GM20000 (cell line): ENCODE measurements at regions not wholly inside any gene's neighbourhood (a gene's known extent, or its start where the extent isn't known, plus 50 kb on each side); places are given as distances from the start of the nearest gene placed in this dataset.

Experiments used
- DNase-seq: peaks from one replicate; pipeline ENCODE4 v3.0.0; 2012; ENCODE audit warnings: low spot score
- TF ChIP-seq, protein P1 (sequence below): IDR thresholded peaks from 2 replicates; pipeline ENCODE4 v1.5.1; 2012; ENCODE audit warnings: mild to moderate bottlenecking, control low read depth; ENCODE audit errors: extremely low read depth, missing control alignments

DNA sequence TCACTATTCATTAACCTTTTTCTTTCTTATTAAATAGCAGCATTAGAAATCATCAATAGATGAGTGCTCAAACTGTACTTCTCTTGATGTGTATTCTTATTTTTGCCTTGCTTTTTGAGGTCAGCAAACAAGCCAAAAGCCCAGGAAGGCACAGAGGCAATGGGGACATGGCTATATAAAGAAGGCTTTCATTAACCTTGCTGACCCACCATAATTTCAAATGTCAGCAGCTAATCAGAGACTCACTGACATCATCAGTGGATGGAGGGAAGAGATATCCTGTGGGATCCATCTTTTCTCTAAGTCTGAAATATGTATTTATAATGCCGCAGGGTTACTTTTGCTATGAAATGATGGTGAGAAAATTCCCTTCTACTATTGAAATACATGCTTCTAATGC is 1162.8 kb upstream of the ACVR2A start:
- TF ChIP-seq, protein P1, sequence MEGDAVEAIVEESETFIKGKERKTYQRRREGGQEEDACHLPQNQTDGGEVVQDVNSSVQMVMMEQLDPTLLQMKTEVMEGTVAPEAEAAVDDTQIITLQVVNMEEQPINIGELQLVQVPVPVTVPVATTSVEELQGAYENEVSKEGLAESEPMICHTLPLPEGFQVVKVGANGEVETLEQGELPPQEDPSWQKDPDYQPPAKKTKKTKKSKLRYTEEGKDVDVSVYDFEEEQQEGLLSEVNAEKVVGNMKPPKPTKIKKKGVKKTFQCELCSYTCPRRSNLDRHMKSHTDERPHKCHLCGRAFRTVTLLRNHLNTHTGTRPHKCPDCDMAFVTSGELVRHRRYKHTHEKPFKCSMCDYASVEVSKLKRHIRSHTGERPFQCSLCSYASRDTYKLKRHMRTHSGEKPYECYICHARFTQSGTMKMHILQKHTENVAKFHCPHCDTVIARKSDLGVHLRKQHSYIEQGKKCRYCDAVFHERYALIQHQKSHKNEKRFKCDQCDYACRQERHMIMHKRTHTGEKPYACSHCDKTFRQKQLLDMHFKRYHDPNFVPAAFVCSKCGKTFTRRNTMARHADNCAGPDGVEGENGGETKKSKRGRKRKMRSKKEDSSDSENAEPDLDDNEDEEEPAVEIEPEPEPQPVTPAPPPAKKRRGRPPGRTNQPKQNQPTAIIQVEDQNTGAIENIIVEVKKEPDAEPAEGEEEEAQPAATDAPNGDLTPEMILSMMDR = no peak
- DNase-seq = no peak

DNA sequence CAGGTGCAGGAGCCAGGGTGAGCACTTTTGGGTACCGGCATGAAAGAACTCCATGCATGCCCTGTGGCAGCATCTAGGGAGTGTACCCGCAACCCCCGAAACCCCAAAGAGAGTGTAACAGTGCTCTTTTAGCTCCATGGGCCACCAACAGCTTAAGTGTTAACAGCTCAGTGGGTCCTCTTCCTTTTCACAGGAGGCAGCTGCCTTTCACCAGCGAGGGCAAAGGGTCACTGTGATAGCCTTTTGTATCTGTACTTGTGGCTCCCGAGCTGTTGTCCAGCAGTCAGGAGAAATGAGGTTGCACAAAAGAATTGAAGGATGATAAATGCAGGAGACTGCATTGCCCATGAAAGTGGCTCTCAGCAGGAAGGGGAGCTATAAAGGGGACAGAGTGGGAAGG is 1166.3 kb upstream of the ACVR2A start:
- no peak for DNase-seq
- TF ChIP-seq, protein P1 = no peak

DNA sequence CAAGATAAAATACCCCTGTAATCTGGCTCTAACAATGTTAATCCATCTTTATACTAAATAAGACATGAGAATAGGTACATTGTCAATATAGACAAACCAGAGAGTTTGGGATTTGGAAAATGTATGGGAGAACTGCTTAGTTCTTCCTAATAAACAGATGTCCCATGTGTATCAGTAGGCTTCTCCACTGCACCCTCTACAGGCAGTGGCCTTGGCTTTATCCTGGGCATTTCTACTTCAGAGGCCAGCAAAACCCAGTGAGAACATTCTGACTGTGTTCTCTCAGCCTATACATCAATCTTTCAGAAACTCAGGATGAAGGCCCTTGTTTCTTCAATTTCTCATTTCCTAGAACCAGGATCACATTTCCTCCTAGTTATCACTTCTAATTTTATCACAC is 1167.5 kb upstream of the ACVR2A start:
- TF ChIP-seq, protein P1 = no peak
- no peak for DNase-seq

DNA sequence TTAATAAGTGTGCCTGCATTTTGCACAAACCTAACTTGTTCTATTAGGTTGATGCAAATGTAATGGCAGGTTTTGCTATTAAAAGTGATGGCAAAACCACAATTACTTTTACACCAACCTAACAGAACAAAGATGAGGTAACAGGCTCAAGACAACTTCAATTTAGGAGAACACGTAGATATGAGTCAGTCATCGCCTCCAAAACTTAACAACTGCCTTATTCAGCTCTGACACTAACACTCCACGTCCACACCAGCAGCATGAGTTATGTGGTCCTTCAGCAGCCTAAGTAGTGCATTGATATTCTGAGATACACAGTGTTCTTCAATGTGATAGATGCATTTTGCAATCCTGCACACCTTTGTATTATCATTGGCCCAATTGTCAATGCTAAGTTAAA is 1175.1 kb upstream of the ACVR2A start:
- TF ChIP-seq, protein P1 = no peak
- DNase-seq = no peak

DNA sequence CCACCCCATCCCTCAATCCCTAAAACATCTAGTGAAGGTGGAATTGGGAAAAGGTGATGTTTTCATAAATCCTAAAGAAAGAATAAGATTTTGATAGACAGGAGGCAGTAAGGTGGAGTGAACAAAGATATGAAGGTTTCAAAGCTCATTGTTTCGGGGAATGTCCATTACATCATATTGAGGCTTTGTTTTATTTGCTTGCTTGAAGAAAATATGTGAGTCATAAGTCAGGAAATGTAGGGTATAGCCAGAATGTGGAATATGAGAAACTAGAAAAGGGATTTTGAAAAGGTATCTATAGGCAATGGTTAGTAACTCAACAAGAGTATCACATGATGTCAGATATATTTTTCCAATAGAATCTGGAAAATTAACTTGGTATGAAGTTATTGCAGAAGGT is 1178.5 kb upstream of the ACVR2A start:
- TF ChIP-seq, protein P1 = no peak
- no peak for DNase-seq

DNA sequence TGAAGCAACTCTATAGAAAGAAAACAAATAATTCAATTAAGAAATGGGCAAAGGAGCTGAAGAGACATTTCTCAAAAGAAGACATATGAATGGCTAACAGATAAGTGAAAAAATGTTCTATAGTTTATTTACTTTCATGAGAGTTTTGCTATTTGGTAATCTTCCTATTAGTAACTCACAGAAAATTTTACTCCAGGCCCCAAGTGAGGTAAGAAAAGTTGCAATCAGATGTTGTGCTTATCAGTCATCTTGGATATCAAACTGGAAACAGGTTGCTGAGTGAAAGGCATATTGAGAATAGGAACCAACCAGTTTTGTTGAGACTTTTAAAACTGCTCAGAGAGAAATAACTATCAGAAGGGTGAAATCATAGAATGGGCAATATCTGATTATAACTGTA is 1179.0 kb upstream of the ACVR2A start:
- no peak for DNase-seq
- TF ChIP-seq, protein P1 = no peak

DNA sequence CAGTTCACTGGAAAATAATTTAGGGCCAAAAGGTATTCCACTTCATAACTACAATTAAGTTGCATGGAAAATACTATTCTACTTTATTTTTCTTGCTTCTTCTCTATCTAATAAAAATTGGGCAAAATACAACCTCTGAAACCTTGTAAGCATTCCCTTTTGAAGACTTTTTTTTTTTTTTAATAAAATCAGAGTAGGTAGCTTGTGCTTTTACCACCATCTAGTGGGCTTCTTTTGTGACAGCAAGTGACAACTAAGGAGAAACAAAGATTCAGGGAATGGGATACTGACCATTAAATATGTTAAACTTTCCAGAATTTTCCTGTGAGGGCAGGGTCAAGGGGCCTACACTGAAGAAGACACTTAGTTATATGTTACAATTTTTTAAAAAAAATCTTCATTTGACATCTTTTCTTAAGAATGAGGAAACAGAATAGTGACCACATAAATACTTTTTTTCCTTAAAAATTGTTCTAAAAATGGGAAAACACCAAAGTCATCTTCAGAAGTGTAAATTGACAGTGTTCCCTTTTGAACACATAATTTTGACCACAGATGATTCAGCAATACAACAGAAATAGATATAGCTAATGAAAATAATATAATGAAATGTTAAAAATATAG is 1183.2 kb upstream of the ACVR2A start:
- TF ChIP-seq, protein P1 = peak; percentile 3
- DNase-seq = no peak
